GM19372 (cell line): ENCODE measurements at regions not wholly inside any gene's neighbourhood (a gene's known extent, or its start where the extent isn't known, plus 50 kb on each side); places are given as distances from the start of the nearest gene placed in this dataset.

Experiments
- ATAC-seq: cut with Tn5 transposase; IDR thresholded peaks from one replicate; pipeline ENCODE4 v1.9.1; 2021; ENCODE audit warnings: mild to moderate bottlenecking, low read depth, moderate library complexity; ENCODE audit not compliant: unreplicated experiment

DNA sequence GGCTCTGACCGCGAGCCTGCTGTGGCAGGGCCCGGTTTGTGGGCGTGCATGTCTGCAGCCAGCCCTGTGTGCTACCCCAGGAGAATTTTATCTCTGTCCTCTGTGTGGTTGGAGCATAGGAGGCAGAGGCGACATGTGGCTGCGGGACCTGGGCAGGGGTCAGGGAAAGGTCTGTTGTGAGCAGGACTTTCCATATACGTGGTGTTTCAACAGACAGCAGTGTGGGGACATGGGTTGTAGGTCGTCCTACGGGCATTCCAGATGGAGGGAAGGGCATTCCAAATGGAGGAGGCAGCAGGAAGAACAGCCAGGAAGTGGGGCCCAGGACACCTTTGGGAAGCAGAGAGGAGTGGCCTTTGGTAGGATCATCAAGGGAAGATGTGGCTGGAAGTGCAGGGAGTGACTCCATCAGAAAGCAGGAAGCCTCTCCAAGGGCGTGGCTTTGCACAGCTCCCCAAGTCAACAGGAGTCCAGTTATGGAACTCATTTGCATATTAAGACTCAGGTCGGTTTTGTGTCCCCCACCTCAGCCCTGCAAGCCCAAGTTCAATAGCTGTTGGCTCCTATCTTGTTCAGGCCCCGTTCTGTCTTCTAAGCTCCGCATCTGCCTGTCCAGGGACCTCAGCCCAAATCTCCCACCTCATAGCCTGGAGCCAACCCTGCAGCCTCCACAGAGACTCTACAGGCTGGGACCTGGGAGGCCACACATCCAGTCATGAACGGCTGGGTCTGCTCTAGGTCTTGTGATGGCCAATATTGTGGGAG is 309.1 kb downstream of the MATN1 start:
- ATAC-seq: no peak

GRCh38 chr1:30413606-30414005 is 309.8 kb downstream of the MATN1 start:
- ATAC-seq: no peak

- ATAC-seq: no peak
Observed at GRCh38 chr1:30413111-30413440, 310.3 kb downstream of the MATN1 start.

- ATAC-seq: no peak
Observed at GRCh38 chr1:30412241-30413110, 310.9 kb downstream of the MATN1 start.

DNA sequence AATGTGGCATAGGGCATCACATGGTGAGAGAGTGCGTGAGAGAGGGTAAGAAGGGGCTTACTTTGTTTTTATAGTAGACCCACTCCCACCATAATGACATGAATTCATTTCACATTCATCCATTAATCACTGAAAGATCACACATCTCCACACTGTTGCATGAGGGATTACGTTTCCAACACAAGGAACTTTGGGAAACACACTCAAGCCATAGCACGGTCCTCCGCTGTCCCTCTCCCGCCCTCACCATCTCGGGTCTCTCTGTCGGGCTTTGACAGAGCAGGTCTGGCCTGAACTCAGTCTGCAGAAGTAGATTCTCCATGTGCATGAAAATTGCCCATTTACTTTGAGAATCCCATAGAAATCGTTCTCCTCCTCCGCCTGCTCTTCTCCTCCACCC is 312.2 kb downstream of the MATN1 start:
- no peak for ATAC-seq

DNA sequence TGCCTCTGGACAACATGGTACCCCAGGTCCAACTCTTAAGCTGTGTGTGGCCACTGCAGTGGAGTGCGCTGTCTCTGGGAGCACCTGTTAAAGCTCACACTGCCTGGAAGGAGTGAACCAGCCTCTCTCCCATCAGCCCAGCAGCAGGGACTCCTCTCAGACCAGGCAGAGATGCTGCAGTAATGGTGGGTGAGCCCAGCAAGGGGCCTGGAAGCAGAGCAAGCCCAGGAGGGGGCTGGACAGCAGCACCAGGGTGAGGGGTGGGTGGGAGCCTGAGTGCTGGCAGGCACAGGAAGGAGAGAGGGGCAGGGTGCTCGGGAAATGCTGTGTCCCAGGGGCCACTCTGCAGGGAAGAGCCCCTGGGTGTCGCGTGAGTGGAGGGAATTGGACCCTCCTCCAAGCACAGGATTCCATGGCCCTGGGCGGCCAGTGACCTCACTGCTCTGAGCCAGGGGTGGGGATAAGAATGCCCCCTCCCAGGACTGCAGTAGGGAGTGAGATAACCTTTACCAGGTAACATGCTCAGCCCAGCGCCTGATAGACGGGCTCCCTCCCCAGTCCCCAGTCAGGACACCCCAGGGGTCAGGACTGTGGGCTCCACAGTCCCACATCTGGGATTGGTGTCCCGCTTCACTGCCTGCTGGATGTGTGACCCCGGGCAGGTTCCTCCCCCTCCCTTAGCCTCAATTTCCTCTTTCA is 313.1 kb downstream of the MATN1 start:
- ATAC-seq: no peak

- no peak for ATAC-seq
Observed at GRCh38 chr1:30409476-30410152, 313.8 kb downstream of the MATN1 start.

- no peak for ATAC-seq
Observed at GRCh38 chr1:30407865-30408580, 315.4 kb downstream of the MATN1 start.

DNA sequence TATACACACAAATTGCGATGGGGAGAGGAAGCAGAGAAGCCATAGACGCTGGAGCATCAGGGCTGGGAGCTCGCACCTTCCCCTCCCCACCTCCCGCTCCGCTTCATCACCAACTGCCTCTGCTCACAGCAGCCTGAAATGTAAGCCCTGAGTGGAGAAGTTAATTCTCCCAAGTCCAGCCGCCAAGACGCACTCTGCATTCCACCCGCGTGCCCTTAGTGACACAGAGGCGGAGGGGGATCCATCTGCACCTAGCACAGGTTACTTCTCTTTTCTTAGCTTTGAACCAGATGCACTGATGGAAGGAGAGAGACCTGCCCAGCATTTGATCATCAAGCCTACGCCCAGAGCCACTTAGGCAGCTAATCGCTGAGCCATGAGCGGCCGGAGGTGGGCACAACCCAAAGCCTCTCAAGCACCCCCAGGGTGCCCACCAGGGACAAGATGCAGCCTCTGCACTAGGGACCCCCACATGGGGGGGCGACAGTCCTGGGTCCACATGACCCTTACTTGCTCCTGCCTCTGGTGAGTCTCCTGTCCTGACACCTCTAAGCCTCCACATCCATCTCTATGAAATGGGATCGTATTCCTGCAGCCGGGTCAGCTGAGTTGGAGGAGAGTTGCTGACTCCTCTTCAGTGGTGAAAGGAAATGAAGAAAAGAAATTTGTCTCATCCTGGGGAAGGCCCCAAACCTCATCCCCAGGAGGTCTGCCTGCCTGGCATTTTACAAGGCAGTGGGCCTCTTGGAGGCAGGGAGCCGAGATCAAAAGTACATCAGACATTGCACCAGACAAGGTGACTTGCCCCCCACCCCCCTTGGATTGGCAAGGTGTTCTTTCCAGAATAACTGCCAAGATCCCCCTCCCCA is 316.2 kb downstream of the MATN1 start:
- no peak for ATAC-seq

- no peak for ATAC-seq
Observed at GRCh38 chr1:30405631-30406212, 317.7 kb downstream of the MATN1 start.

GRCh38 chr1:30405081-30405480 is 318.3 kb downstream of the MATN1 start:
- ATAC-seq: no peak

- no peak for ATAC-seq
Observed at GRCh38 chr1:30404341-30404740, 319.0 kb downstream of the MATN1 start.

DNA sequence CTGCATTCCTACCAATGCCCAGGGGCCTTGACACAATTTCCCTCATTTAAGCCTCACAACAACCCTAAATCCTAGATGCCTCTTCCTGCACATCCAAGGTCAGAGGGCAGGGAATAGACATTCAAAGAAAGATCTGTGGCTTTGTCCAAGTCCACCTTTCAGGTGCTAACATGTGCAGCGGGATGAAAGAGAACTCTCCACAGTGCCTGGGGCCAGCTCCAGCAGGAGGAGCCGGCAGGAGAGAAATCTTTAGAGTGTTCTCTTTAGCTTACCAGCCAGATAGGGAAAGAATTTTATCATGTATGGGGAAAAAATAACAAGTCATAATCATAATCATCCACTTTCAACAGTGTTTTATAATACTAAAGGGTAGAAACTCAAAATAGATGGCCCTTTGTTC is 319.7 kb downstream of the MATN1 start:
- no peak for ATAC-seq

- no peak for ATAC-seq
Observed at GRCh38 chr1:30403061-30403645, 320.2 kb downstream of the MATN1 start.

DNA sequence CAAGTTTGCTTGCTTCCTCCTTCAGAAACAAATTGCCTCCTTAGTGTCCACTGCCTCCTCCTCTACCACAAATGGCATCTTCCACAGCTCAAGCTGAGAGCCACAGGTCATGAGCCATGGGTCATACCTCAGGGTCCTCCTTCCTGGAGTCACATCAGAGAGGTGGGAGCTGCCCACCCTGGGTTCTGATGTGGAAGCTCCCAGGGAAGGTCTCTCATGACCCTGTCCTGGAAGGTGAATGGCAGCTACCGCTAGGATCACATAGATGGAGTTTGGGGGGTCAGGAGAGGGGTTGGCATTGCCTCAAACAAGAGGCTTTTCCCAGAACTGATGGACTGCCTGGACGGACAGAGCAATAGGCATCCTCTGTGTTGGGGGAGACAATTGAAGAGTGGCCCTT is 321.4 kb downstream of the MATN1 start:
- ATAC-seq: no peak

- no peak for ATAC-seq
Observed at GRCh38 chr1:30400507-30400906, 322.9 kb downstream of the MATN1 start.

DNA sequence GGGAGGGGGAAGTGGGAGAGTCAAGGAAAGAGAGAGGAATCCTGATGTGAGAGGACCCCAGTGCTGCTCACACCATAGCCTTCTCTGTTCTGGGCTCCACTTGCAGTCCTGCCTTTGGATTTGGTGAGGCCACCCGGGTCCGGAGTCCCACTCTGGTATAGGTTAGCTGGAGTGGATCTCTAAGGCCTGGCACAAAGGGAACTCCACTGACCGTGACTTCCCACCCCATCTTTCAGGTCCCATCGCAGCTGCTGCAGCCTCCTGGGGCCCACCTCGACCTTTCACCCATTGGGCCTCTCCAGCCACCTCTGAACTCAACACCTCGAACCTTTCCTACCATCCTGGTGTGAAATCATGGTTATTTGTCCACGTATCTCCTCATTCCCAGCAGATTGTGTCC is 324.4 kb downstream of the MATN1 start:
- no peak for ATAC-seq

- no peak for ATAC-seq
Observed at GRCh38 chr1:30397576-30397975, 325.8 kb downstream of the MATN1 start.
